SK-N-DZ (cell line): ENCODE measurements at regions not wholly inside any gene's neighbourhood (a gene's known extent, or its start where the extent isn't known, plus 50 kb on each side); places are given as distances from the start of the nearest gene placed in this dataset.
"Not testable (repeated sequence)": the region's sequence is repeated elsewhere in the genome, so short reads cannot be mapped to it uniquely, and the experiment has no call there.

Source experiments
- DNase-seq: peaks from one replicate; pipeline ENCODE4 v3.0.0-alpha.2; 2015; ENCODE audit warnings: low spot score

DNA sequence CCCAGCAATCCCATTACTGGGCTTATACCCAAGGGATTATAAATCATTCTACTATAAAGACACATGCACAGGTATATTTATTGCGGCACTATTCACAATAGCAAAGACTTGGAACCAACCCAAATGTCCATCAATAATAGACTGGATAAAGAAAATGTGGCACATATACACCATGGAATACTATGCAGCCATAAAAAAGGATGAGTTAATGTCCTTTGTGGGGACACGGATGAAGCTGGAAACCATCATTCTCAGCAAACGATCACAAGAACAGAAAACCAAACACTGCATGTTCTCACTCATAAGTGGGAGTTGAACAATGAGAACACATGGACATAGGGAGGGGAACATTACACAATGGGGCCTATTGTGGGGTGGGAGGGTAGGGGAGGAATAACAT is 224.4 kb upstream of the SERP2 start:
- DNase-seq = not testable (repeated sequence)

GRCh38 chr13:44149821-44150220 is 223.8 kb upstream of the SERP2 start:
- DNase-seq = no peak

- no peak for DNase-seq
Observed at GRCh38 chr13:44151474-44151873, 222.2 kb upstream of the SERP2 start.

DNA sequence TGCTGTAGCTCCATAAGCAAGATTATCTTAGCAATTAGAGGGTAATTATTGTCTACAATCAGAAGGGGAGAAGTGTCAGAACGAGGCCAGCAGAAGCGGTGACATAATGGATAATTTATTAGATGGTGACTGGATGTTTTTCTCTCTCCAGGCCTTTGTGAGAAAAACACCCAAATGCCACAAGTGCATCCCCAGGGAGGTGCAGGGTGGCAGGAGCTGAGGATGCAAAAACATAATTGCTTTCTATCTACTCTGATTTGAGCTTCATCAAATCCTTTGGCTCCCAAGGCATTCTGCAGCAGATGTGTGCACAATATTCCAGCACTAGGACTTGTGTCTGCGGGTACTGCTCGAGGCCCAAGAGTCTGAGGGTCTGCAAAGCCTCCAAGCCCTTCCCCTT is 220.1 kb upstream of the SERP2 start:
- no peak for DNase-seq

GRCh38 chr13:44155422-44156293 is 218.0 kb upstream of the SERP2 start:
- peak; percentile 74 for DNase-seq

GRCh38 chr13:44156294-44156658 is 217.3 kb upstream of the SERP2 start:
- DNase-seq = no peak

DNA sequence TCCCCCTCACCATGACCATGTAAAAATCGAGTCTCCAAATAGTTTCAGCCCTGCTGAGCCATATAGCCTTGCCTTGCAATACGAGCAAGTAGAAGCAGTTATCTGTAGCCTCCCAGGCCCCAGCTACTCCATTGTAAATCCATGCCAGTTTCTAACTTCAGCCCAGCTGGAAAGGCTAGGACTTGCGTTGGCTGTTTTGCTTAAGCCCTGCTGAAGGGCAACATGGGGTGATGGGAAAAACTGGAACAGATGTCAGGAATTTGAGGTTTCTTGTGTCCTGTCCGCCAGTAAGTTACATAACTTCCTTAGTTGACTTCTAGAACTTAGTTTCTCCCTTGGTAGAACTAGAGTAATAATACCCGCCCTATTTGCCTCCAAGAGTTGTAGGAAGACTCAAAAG is 216.0 kb upstream of the SERP2 start:
- no peak for DNase-seq

- no peak for DNase-seq
Observed at GRCh38 chr13:44158098-44158521, 215.5 kb upstream of the SERP2 start.

GRCh38 chr13:44158881-44159632 is 214.6 kb upstream of the SERP2 start:
- no peak for DNase-seq

- no peak for DNase-seq
Observed at GRCh38 chr13:44159633-44160279, 213.9 kb upstream of the SERP2 start.

DNA sequence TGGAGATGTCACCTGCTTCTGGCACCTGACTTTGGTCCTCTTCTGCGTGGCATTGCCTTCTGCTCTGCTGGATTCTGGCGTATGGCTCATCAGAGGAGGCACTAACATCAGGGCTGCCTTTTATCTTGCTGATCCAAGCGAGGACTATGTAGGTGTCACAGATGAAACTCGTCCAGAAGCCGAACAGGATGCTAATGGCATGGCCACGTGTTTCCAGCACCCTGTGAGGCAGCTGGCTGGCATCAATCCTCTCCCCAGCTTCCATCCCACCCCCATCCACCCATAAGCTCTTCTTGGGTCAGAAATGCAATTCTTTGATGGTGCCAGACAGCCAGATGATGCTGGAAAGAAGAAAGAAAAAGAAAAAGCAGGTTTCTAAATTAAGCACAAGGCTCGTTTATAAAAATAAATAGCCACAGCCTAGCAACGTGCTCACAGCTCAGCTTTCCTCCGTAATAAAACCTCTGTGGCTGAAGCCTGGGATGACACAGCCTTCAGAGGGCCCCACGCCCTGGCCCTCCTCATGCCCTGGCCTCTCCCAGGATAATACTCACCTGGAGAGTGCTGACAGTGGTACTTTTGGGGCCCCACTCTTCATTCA is 212.9 kb upstream of the SERP2 start:
- no peak for DNase-seq

DNA sequence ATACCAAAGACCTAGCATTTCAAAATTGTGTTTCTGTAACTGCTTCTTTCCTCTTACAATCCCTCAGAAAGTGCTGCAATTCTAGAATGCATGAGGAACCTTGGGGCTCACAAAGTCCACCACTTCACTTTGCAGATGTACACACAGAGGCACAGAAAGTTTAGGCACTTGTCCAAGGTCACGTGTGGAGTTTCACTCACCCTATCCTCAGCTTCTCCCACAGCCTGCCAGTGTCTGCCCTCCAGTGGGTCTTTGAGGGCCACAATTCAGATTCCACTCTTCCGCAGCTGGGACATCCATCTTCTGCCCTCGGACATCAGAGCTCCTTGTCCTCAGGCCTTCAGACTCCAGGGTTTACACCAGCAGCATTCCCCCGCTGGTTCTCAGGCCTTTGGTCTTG is 210.5 kb upstream of the SERP2 start:
- no peak for DNase-seq

DNA sequence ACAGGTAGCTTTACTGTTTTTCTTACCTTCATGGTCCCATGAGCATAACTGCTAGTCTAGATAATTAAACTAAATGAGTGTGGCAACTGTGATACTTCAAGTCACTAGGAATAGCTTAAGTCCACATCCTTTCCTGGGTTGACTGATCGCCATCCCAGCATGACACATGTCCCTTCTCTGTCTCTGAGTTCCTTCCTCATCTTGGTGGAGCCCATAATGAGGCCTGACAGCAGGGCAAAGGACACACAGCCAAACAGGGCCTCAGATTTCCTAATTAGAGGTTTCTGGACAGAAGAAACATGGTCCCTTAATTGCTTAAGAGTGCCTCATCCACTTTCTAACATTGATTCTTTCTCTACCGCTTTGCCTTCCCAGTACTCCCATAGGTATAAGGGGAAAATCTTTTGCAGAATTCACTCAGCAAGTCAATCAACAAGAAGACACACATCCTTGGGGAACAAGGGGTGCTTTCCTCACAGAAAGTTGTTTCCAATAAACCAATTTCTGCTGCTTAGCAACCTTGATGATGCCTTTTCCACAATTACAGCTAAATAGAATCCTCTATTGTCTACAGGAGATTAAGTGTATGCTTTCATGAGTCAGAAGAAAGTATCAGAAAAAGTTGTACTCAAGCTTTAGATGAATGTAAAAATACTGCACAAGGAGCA is 208.3 kb upstream of the SERP2 start:
- no peak for DNase-seq

GRCh38 chr13:44165889-44166496 is 207.6 kb upstream of the SERP2 start:
- no peak for DNase-seq

DNA sequence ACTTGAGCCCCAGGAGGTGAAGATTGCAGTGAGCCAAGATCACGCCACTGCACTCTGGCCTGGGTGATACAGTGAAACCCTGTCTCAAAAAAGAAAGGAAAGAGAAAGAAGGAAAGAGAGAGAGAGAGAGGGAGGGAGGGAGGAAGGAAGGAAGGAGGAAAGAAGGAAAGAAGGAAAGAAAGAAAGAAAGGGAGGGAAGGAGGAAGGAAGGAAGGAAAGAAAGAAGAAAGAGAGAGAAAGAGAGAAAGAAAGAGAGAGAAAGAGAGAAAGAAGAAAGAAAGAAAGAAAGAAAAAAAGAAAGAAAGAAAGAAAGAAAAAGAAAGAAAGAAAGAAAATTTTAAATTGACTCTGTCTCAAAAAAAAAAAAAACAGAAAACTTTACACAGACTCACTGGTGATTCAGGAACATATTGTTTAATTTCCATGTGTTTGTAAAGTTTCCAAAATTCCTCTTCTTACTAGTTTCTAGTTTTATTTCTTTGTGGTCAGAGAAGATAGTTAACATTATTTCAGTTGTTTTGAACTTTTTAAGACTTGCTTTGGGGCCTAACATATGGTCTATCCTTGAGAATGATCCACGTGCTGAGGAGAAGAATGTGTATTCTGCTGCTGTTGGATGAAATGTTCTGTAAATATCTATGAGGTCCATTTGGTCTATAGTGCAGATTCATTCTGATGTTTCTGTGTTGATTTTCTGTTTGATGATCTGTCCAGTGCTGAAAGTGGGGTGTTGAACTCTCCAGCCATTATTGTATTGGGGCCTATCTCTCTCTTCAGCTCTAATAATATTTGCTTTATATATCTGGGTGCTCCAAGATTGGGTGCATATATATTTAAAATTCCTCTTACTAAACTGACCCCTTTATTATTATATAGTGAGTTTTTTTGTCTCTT is 204.4 kb upstream of the SERP2 start:
- DNase-seq = no peak

DNA sequence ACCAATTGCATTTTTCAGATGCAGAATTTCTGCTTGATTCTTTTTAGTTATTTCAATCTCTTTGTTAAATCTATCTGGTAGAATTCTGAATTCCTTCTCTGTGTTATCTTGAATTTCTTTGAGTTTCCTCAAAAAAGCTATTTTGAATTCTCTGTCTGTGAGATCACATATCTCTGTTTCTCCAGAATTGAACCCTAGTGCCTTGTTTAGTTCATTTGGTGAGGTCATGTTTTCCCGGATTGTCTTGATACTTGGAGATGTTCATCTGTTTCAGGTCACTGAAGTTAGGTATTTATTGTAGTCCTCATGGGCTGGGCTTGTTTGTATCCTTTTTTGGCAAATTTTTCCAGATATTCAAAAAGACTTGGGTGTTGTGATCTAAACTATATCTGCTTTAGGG is 202.9 kb upstream of the SERP2 start:
- no peak for DNase-seq

DNA sequence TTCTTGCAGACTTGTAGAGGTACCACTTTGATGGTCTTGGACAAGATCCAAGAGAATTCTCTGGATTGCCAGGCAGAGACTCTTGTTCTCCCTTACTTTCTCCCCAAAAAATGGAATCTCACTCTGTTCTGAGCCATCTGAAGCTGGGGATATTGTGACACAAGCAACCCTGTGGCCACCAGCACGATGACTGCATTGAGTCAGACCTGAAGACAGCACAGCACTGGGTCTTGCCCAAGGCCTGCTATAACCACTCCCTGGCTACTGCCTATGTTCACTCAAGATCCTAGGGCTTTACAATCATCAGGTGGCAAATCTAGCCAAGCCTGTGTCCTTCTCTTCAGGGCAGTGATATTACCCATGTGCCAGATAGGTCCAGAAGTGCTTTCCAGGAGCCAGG is 202.5 kb upstream of the SERP2 start:
- no peak for DNase-seq

- DNase-seq = no peak
Observed at GRCh38 chr13:44171861-44172260, 201.8 kb upstream of the SERP2 start.

DNA sequence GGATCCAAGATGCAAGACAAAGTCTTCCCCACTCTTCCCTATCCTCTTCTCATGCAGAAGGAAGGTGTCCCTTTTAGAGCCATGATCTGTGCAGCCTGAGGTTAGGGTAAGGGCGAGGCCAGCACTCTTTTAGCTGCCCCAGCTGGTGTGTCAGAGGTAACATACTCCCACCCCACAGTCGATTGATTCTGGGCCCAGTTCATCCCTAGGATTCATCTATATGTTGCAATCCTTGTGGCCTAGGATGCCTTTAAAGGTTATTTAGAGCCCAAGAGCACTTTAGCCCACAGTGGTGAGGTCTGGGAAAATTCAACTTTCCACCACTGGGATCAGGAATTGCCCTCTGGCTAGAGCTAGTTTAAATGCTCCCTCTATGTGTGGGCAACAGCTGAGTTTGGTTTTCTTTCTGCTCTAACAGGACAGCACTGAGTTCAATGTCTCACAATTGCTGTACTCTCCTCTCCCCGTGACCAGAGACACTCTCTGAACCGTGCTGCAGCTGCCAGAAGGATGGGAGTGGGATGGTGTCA is 201.3 kb upstream of the SERP2 start:
- no peak for DNase-seq
